NCI-H2029 (cell line): ENCODE measurements at regions not wholly inside any gene's neighbourhood (a gene's known extent, or its start where the extent isn't known, plus 50 kb on each side); places are given as distances from the start of the nearest gene placed in this dataset.
A peak's percentile ranks its signal among the peaks of the same experiment; 100 is the strongest.

Source experiments
- DNase-seq: peaks from one replicate; lab custom pipeline; 2025; lab: John Stamatoyannopoulos, UW

DNA sequence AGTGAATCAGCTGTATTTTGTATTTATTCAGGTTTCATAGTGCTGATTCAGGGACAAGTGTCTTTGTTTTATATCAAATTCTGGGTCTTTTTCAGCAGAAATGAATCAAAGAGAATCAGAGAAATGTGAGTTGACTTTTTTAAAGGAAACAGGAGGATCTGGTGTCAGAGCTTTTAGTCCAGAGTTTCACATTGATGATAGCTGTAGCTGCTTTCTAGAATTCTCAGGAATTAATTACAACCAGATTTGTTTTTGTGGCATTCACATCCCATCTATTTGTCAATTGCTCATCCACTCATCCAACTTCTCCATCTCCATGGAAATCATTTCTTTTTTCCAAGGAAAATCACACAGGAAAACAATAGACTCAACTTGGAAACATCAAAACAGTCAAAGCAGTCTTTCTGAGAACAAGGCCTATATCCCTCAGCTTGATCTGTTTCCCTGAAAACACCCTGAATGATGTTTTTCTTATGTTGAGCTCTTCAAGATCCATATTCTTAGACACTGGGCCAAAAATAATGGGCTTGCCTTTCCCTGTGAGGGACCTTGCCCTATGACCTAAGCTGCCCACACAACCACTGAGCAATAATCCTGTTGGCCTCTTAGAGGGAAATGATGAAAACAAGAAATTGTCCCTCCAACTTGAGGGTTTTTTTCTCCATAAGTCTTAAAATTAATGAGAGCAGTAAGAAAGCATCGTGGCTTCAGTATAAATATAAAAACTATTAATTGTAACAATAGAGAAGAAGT lies 249.5 kb upstream of the FN1 start:
- no peak for DNase-seq

- DNase-seq, result no peak
Observed at GRCh38 chr2:215684448-215685237, 248.8 kb upstream of the FN1 start.

GRCh38 chr2:215683295-215683694 lies 247.4 kb upstream of the FN1 start:
- no peak for DNase-seq

GRCh38 chr2:215681799-215682596 lies 246.1 kb upstream of the FN1 start:
- DNase-seq, result no peak

- peak; percentile 50 for DNase-seq
Observed at GRCh38 chr2:215680605-215681598, 245.0 kb upstream of the FN1 start.

DNA sequence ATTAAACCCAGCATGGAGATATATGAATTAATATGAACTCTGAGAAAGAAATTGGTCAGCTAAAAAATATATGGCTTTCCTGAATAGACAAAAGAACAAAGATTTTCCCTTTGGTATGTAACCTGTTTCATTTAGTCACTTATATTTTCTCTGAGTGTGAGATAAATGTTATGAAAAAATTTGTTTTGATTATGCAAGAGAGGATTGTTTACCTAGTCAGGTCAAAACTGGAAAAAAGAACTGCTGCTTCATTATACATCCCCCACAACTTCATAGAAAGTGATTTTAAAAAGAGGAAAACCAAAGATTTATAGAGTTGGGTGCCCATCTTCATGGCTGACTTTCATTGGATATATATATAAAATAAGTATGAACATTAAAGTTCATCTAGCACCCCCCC lies 242.2 kb upstream of the FN1 start:
- DNase-seq, result no peak

DNA sequence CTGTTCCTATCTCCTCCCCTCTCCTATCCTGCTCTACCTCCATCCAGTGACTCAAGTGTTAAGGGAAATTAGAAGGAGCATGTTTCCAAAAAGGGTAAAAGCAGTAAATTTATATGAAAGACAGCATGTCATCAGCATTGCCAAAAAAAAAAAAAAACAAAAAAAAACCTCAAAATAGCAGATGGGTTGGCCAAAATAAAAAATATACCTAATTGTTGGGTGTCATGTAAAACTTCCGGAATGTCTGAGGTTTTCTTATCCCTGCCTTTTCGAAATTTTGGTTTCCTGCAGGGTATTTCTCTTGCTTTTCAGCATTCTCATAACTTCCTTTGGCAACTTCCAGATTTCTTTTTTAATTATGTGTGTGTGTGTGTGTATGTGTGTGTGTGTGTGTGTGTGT lies 241.6 kb upstream of the FN1 start:
- no peak for DNase-seq

- no peak for DNase-seq
Observed at GRCh38 chr2:215672406-215672805, 236.5 kb upstream of the FN1 start.

DNA sequence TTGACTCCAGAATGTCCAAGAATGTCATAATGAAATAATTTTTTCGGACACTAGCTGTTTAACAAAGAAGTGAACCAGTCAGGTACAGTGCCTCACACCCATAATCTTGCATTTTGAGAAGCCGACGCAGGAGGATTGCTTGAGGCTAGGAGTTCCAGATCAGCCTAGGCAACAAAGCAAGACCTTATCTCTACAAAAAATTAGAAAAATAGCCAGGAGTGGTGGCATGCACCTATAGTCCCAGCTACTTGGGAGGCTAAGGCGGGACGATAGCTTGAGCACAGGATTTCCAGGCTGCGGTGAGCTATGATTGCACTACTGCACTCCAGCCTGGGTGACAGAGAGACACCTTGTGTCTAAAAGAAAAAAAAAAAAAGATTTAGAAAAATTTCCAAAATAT lies 235.8 kb upstream of the FN1 start:
- DNase-seq, result no peak

DNA sequence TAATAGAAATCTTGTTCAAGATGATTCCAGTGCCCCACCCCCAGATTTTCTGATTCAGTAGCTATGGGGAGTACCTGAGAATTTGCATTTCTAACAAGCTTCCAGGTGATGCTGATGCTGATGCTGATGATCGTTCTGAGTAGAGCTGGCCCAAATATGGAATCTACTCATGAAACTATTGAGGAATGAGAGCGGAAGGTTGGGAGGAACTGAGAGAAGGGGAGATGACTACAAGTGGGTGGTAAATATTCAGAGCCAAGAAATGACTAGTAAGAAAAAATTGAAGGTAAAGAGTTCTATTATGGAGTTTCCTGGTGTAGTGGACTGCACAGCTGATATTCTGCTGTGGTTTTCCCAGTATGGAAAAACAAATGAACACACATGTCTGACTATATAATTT lies 235.4 kb upstream of the FN1 start:
- no peak for DNase-seq

- DNase-seq, result no peak
Observed at GRCh38 chr2:215670396-215670795, 234.5 kb upstream of the FN1 start.

- DNase-seq, result no peak
Observed at GRCh38 chr2:215668378-215668775, 232.5 kb upstream of the FN1 start.

DNA sequence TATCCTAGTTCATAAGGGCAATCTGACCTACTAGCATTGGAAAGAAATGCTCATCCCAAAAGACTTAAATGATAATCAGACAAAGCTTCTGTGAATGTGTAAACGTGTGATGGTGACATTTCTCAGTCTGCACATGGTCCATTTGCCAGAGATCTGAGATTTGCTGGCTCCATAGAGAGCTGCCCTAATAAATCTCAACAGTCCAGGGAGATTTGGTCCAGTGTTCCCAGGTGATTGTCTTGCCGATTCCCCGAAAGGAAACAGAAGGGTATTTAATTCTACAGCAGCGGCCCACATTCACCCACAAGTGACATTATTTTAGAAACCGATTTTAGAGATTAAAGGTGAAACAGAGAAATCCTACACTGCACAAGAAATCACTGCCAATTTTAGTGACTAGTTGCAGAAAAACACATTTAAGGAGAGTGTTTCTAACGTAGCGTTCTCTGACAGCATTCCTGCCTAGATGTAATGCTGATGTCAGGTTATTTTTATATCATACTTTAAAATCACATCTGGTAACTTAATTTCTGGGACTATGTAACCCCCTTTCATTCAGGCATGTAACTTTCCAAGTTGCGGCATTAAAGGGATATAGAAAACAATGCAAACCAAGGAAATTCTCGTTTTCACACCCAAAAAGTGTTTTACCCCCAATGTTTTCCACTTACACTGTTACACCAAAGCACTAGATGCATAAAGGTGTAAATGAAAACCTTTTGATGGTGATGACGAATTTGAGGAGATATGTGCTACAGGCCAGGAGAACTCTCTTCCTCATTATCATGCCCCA lies 231.9 kb upstream of the FN1 start:
- DNase-seq, result no peak

GRCh38 chr2:215664847-215665525 lies 229.1 kb upstream of the FN1 start:
- no peak for DNase-seq

DNA sequence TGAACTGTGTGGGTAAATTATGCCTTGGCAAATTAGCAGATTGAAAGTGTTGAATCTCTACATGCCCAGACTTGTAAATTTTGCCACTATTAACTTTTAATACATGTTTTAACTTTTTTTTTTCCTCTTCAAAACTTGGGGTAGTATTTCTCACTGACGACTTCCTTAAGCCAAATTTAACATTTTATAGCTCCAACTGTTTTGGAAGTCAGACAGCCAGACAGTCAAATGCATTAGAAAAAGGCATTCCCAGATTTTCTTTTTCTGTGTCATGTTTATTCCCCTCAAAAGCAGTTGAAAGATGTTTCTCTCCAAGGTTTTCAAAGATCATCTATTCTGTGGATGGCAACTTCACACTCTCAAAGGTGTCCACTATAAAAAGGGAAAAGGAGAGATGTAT lies 226.8 kb upstream of the FN1 start:
- DNase-seq, result no peak

- DNase-seq, result no peak
Observed at GRCh38 chr2:215660687-215661086, 224.8 kb upstream of the FN1 start.

- DNase-seq, result no peak
Observed at GRCh38 chr2:215659650-215660049, 223.8 kb upstream of the FN1 start.

- no peak for DNase-seq
Observed at GRCh38 chr2:215658635-215659305, 222.9 kb upstream of the FN1 start.

GRCh38 chr2:215657844-215658243 lies 222.0 kb upstream of the FN1 start:
- no peak for DNase-seq
